Uterus (tissue), 3 donors: ENCODE measurements at regions not wholly inside any gene's neighbourhood (a gene's known extent, or its start where the extent isn't known, plus 50 kb on each side); places are given as distances from the start of the nearest gene placed in this dataset.
"Not testable (repeated sequence)": the region's sequence is repeated elsewhere in the genome, so short reads cannot be mapped to it uniquely, and the experiment has no call there.

ENCODE experiments used
- DNase-seq, 2 donors: peaks; one replicate each; pipeline ENCODE4 v3.0.0-alpha.2; 2019 to 2020
- H3K27ac ChIP-seq, 2 donors: fragments of 200-600 bp; sonication (generic); 1 replicate in 1 of 2; 2 replicates in 1 of 2; pipeline ENCODE4 v1.5.1; 2016 to 2018
- H3K27me3 ChIP-seq, 2 donors: fragments of 200-600 bp; sonication (generic); one replicate each; pipeline ENCODE4 v1.5.1; 2018 to 2019; ENCODE audit warnings: control low read depth in 1 of 2
- H3K36me3 ChIP-seq, 2 donors: fragments of 200-600 bp; sonication (generic); one replicate each; pipeline ENCODE4 v1.5.1; 2019; ENCODE audit warnings: control low read depth in 1 of 2
- H3K4me1 ChIP-seq, 2 donors: fragments of 200-600 bp; sonication (generic); one replicate each; pipeline ENCODE4 v1.5.1; 2018 to 2019; ENCODE audit warnings: control low read depth in 1 of 2
- H3K4me3 ChIP-seq, 2 donors: fragments of 200-600 bp; sonication (generic); 1 replicate in 1 of 2; 2 replicates in 1 of 2; pipeline ENCODE4 v1.5.1; 2018 to 2019; ENCODE audit warnings: mild to moderate bottlenecking in 1 of 2
- H3K9me3 ChIP-seq, 2 donors: fragments of 200-600 bp; sonication (generic); one replicate each; pipeline ENCODE4 v1.5.1; 2019; ENCODE audit warnings: control low read depth in 1 of 2
- POLR2A ChIP-seq, 2 donors: fragments of 450-650 bp; IDR thresholded peaks; one replicate each; pipeline ENCODE4 v1.6.1; 2016; ENCODE audit warnings: antibody characterized with exemption in 2 of 2, mild to moderate bottlenecking in 1 of 2, moderate library complexity in 1 of 2
- intact Hi-C: fragments of 100-400 bp; cut with DNase I; formaldehyde crosslinking; loops from one replicate; pipeline ENCODE4 v1.15.1; 2023; ENCODE audit warnings: low total_unique reads
- TF ChIP-seq, protein P1 (sequence below), 4 experiments: fragments of 200-600 bp in 2 of 4; fragments of 450-650 bp in 2 of 4; sonication (generic) in 2 of 4; IDR thresholded peaks; one replicate each; pipeline ENCODE4 v1.5.1; 2016 to 2019; ENCODE audit warnings: antibody characterized with exemption in 4 of 4, mild to moderate bottlenecking in 2 of 4, moderate library complexity in 1 of 4
- donor health status: DM: yes; HTN: yes; CAD: no.

DNA sequence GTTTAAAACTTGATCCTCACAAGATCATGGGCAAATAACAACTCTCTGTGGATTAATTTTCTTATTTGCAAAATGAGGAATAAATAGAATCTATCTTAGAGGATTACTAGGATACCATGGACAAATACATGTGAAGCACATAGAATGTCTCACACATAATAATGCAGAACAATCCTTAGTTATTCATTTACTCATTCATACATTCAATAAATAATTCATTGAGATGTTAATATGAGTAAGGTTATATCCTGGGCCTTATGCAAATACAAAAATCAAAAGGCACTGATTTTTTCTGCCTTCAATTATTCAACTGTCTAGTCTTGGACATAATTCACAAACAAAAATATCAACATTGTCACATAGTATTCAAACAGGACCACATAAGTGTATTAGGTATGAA is 654.1 kb downstream of the MECOM start:
- no peak for DNase-seq
- Histone ChIP-seq H3K36me3 (no peaks in the 10 kb centered on the region), H3K27me3 (no peaks in the 10 kb centered on the region), H3K4me3 (no peak overlapping the region), H3K9me3 (no peaks in the 10 kb centered on the region), H3K27ac (no peak overlapping the region), H3K4me1 (no peaks in the 10 kb centered on the region)
- intact Hi-C loops: no loop called here
- no peak for TF ChIP-seq POLR2A (IDR thresholded peaks at IDR 0.05)
- TF ChIP-seq, protein P1, sequence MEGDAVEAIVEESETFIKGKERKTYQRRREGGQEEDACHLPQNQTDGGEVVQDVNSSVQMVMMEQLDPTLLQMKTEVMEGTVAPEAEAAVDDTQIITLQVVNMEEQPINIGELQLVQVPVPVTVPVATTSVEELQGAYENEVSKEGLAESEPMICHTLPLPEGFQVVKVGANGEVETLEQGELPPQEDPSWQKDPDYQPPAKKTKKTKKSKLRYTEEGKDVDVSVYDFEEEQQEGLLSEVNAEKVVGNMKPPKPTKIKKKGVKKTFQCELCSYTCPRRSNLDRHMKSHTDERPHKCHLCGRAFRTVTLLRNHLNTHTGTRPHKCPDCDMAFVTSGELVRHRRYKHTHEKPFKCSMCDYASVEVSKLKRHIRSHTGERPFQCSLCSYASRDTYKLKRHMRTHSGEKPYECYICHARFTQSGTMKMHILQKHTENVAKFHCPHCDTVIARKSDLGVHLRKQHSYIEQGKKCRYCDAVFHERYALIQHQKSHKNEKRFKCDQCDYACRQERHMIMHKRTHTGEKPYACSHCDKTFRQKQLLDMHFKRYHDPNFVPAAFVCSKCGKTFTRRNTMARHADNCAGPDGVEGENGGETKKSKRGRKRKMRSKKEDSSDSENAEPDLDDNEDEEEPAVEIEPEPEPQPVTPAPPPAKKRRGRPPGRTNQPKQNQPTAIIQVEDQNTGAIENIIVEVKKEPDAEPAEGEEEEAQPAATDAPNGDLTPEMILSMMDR (IDR thresholded peaks at IDR 0.05): no peak

DNA sequence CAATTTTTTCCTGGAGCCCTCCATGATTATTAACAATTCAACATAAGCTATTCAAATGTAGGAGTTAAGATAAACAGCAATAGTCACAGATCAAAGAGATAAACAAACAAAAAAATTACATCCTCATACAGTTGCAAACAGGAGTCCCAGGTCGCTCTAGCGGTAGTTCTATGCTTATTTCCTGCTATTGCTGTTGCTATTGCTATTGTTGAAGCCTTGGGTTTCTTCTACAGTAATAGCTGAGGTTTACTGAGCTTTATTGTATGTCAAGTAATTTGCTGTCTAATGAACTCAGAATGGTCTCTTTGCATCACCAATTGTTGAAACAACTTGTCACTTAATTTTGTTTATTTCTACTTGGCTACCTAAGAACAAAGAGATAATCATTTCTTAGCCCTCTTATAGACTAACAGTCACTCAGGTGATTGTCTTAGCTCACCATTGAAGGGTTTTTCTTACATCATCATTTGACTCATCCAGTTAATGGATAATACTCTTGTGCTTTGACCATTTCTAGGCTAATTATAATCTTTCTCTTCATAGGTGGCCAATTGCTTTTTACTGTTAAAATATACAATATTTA is 654.6 kb downstream of the MECOM start:
- H3K36me3 ChIP-seq: no peaks in the 10 kb centered on the region
- H3K4me3 ChIP-seq: no peak overlapping the region
- H3K27me3 ChIP-seq: no peaks in the 10 kb centered on the region
- DNase-seq: no peak
- H3K9me3 ChIP-seq: no peaks in the 10 kb centered on the region
- intact Hi-C loops: no loop called here
- H3K27ac ChIP-seq: no peak overlapping the region
- no peaks in the 10 kb centered on the region for H3K4me1 ChIP-seq
- no peak for TF ChIP-seq POLR2A (IDR thresholded peaks at IDR 0.05)
- TF ChIP-seq, protein P1 (IDR thresholded peaks at IDR 0.05): no peak

DNA sequence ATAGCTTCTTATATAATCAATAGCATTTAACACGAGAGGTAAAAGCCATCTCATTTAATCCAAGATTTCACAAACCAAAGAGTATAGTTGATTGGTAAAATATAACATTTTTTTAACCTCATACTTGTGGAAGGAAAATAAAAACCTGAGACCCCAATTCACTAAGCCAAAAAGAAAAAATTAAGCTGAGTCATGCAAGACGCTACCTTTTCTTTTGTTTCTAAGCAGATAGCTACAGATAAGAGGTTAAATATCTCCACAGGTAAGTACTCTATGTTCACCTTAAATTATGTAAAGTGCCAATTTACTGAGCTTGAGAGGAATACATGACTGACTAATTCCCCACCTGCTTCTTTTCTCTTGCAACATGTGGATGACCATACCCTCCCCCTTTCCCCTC is 656.4 kb downstream of the MECOM start:
- TF ChIP-seq POLR2A (IDR thresholded peaks at IDR 0.05): no peak
- TF ChIP-seq, protein P1 (IDR thresholded peaks at IDR 0.05): no peak
- H3K27me3 ChIP-seq: no peaks in the 10 kb centered on the region
- DNase-seq: no peak
- intact Hi-C loops: no loop called here
- no peak overlapping the region for H3K27ac ChIP-seq
- no peaks in the 10 kb centered on the region for H3K4me1 ChIP-seq
- H3K4me3 ChIP-seq: no peak overlapping the region
- H3K9me3 ChIP-seq: no peaks in the 10 kb centered on the region
- H3K36me3 ChIP-seq: no peaks in the 10 kb centered on the region

DNA sequence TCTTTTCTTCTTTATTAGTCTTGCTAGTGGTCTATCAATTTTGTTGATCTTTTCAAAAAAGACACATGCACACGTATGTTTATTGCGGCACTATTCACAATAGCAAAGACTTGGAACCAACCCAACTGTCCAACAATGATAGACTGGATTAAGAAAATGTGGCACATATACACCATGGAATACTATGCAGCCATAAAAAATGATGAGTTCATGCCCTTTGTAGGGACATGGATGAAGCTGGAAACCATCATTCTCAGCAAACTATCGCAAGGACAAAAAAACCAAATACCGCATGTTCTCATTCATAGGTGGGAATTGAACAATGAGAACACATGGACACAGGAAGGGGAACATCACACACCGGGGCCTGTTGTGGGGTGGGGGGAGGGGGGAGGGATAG is 657.1 kb downstream of the MECOM start:
- DNase-seq, H3K27ac ChIP-seq, H3K4me3 ChIP-seq, H3K27me3 ChIP-seq, H3K36me3 ChIP-seq, intact Hi-C loops, H3K9me3 ChIP-seq, H3K4me1 ChIP-seq: not testable (repeated sequence)

DNA sequence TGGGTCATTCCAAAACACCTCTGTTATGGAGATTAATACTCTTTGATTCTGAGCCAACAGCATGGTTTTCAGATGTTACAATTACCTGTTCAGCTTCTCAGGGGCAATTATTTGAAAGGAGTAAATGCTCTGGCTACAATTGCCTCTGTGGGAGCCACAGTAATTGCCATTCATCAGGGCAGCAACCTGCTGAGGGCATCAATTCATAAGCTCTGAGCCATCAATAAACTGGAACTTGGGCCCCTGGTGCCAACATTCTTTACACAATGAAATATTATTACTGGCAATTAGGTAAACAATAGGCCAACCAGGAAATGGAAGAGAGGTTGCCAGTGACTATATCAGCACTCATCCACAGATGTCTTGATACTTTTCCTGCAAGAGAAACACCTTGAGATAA is 660.8 kb downstream of the MECOM start:
- Histone ChIP-seq H3K27me3 (no peaks in the 10 kb centered on the region), H3K27ac (no peak overlapping the region), H3K4me3 (no peak overlapping the region), H3K9me3 (no peaks in the 10 kb centered on the region), H3K36me3 (no peaks in the 10 kb centered on the region), H3K4me1 (no peaks in the 10 kb centered on the region)
- no peak for DNase-seq
- TF ChIP-seq, protein P1 (IDR thresholded peaks at IDR 0.05): no peak
- no peak for TF ChIP-seq POLR2A (IDR thresholded peaks at IDR 0.05)
- intact Hi-C loops: no loop called here

DNA sequence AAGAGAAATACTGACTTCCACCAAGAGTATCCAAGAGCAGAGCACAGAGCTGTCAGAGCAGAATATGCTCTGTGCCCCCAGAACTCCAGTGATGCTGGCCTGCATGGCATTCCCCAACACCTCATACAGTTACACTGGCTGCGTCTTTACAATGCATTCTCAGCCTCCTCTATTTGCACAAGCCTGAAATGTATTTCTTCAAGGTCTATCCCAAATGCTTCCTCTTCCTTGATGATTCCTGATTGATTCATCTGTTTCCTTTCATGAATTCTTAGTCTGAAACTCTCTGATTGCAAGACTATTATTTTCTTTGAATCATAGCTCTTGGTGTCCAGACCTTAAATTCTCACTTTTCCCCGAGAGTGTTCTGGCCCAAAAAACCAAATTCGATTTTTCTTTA is 664.7 kb downstream of the MECOM start:
- intact Hi-C loops: no loop called here
- H3K9me3 ChIP-seq: no peaks in the 10 kb centered on the region
- H3K27ac ChIP-seq: no peak overlapping the region
- no peak overlapping the region for H3K4me3 ChIP-seq
- no peaks in the 10 kb centered on the region for H3K27me3 ChIP-seq
- no peaks in the 10 kb centered on the region for H3K4me1 ChIP-seq
- TF ChIP-seq POLR2A (IDR thresholded peaks at IDR 0.05): no peak
- TF ChIP-seq, protein P1 (IDR thresholded peaks at IDR 0.05): no peak
- H3K36me3 ChIP-seq: peaks cover 0 to 3% of the 10 kb centered on the region in 2 donors
- DNase-seq: no peak
